GM10248 (cell line): ENCODE measurements at regions not wholly inside any gene's neighbourhood (a gene's known extent, or its start where the extent isn't known, plus 50 kb on each side); places are given as distances from the start of the nearest gene placed in this dataset.
"Not testable (repeated sequence)": the region's sequence is repeated elsewhere in the genome, so short reads cannot be mapped to it uniquely, and the experiment has no call there.

Experiments used
- CTCF ChIA-PET: fragments of 300-600 bp; sonication (Branson Sonifier 250); formaldehyde crosslinking; extraction: SDS; loops from one replicate; lab custom pipeline; 2021; ENCODE audit warnings: antibody characterized with exemption; lab: Yijun Ruan, JAX
- POLR2A ChIA-PET: fragments of 350-650 bp; sonication (Branson Sonifier 250); formaldehyde crosslinking; extraction: SDS; loops from one replicate; lab custom pipeline; 2020; ENCODE audit warnings: antibody characterized with exemption; lab: Yijun Ruan, JAX
- DNase-seq: peaks from one replicate; pipeline ENCODE4 v3.0.0; 2012; ENCODE audit errors: extremely low spot score
- TF ChIP-seq, protein P1 (sequence below): IDR thresholded peaks from 2 replicates; pipeline ENCODE4 v1.5.1; 2012; ENCODE audit warnings: mild to moderate bottlenecking, low read depth; ENCODE audit errors: extremely low read depth, missing control alignments, control extremely low read depth

DNA sequence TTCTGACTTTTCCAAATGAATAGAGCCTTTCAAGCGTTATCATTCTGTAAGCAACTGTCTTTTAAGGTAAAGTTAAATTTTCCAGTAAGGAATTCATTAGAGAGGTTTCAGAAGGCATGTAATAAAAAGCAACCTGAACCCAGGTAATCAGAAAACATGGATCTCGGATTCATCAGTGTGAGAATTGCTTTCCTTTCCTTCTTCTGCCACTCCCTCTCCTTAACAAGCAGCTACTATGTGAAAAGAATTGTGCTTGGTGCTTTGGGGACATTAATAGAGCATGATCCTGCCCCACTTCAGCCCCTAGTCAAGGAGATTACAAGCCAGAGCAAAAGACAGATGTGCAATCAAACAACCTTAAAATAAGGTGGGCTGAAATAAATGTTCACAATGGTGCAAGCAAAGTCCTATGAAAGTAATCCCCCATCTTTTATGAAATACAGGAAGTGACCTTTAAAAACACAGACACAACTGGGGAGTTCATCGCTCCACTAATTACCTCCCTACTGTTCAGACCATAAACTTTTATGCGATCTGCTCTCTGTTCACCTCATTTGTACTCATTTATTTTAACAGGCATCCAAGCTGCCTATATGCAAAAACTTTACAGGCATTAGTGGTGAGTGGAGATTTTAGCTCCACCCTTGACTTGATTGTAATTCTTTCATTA lies 122.9 kb upstream of the RASGEF1B start:
- CTCF ChIA-PET, result no interaction called here
- no peak for DNase-seq
- TF ChIP-seq, protein P1, sequence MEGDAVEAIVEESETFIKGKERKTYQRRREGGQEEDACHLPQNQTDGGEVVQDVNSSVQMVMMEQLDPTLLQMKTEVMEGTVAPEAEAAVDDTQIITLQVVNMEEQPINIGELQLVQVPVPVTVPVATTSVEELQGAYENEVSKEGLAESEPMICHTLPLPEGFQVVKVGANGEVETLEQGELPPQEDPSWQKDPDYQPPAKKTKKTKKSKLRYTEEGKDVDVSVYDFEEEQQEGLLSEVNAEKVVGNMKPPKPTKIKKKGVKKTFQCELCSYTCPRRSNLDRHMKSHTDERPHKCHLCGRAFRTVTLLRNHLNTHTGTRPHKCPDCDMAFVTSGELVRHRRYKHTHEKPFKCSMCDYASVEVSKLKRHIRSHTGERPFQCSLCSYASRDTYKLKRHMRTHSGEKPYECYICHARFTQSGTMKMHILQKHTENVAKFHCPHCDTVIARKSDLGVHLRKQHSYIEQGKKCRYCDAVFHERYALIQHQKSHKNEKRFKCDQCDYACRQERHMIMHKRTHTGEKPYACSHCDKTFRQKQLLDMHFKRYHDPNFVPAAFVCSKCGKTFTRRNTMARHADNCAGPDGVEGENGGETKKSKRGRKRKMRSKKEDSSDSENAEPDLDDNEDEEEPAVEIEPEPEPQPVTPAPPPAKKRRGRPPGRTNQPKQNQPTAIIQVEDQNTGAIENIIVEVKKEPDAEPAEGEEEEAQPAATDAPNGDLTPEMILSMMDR, result no peak
- POLR2A ChIA-PET, result no interaction called here

DNA sequence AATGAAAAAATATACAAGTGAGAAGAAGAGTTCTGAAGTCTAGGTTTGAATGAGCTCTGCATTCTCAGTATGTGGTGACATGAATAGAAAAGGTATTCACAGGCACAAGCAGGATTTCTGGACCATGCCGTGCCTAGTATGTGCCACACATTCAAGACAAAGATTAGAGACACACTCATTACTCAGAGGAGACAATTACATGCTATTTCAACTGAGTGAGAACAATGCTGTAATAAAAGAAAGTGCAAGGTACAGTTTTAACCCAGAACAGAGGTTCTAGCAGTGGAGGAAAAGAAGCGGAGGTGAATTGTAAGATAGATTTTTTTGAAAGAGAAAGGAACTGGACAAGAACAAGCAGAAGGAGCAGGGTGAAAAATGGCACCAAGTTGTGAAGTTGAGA lies 121.0 kb upstream of the RASGEF1B start:
- ChIA-PET POLR2A (no interaction called here), CTCF (no interaction called here)
- no peak for DNase-seq
- TF ChIP-seq, protein P1, result no peak

DNA sequence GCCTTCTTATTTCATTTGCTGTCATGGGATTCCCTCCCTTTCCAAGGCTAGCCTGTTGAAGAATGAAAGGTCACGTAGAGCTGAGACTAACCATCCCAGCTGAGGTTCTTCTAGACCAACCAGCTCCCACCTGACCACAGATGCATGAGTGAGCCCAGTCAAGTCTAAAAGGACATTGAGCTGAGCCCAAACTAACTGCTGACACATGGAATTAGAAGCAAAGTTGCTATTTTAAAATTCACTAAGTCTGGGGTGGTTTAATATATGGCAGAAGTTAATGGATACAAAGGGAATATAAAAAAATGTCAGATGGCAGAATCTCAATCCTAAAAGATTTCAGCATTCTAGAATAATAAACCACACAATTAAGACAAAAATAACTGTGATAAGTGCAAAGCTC lies 118.9 kb upstream of the RASGEF1B start:
- TF ChIP-seq, protein P1, result no peak
- no peak for DNase-seq
- POLR2A ChIA-PET, result no interaction called here
- CTCF ChIA-PET, result interaction anchor here (1.3 to 1.5 kb wide), 4 partner anchors 9 to 18 kb away, joined by 3 to 7 read pairs (median 4); no protein-coding TSS in a partner anchor

- ChIA-PET CTCF (interaction anchor here (1.6 kb wide), 1 partner anchor 9 kb away, joined by 3 read pairs; no protein-coding TSS in a partner anchor), POLR2A (no interaction called here)
- TF ChIP-seq, protein P1, result no peak
- DNase-seq, result no peak
These were observed 117.6 kb upstream of the RASGEF1B start for GRCh38 chr4:81589262-81589661.

DNA sequence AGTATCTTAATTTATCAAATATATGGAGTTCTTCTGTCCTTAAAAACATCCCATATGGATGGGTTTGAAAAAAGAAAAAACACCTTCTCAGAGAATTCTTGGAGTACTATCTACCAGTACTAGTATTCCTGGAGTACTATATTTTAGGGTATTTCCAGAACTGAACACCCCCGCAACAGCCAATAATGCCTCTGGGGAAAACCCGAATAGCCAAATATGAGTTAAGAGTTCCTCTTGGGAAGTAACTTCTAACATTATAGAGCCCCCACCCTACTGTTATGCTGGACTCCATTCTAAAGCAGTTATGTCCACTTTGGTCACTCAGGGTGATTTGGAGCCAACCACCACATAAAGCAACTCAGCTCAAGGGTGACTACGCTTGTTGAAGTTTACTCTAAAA lies 115.0 kb upstream of the RASGEF1B start:
- no peak for DNase-seq
- POLR2A ChIA-PET, result no interaction called here
- TF ChIP-seq, protein P1, result no peak
- CTCF ChIA-PET, result interaction anchor here (1.1 kb wide), 1 partner anchor 9 kb away, joined by 3 read pairs; no protein-coding TSS in a partner anchor

- CTCF ChIA-PET, result interaction anchor here (0.9 to 2.4 kb wide), 2 partner anchors 10 to 22 kb away, joined by 3 to 7 read pairs; no protein-coding TSS in a partner anchor
These were observed 109.3 kb upstream of the RASGEF1B start for GRCh38 chr4:81580994-81581374.

DNA sequence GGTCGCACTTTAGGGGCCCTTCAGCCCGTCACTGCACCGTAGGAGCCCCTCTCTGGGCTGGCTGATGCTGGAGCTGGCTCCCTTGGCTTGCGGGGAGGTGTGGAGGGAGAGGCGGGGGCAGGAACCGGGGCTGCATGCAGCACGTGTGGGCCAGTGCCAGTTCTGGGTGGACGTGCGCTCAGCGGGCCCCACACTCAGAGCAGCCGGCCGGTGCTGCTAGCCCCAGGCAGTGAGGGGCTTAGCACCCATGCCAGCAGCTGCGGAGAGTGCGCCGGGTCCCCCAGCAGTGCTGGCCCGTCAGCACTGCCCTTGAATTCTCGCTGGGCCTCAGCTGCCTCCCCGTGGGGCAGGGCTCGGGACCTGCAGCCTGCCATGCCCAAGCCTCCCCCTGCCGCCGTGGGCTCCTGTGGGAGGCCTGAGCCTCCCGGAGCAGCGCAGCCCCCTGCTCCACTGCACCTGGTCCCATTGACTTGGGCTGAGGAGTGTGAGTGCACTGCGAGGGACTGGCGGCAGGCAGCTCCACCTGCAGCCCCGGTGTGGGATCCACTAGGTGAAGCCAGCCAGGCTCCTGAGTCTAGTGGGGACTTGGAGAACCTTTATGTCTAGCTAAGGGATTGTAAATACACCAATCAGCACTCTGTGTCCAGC lies 108.8 kb upstream of the RASGEF1B start:
- POLR2A ChIA-PET, result no interaction called here
- no peak for DNase-seq
- TF ChIP-seq, protein P1, result no peak
- CTCF ChIA-PET, result interaction anchor here (0.9 to 2.4 kb wide), 3 partner anchors 11 to 21 kb away, joined by 3 to 7 read pairs (median 4); no protein-coding TSS in a partner anchor

More at GRCh38 chr4:81580994-81581374, 109.3 kb upstream of the RASGEF1B start:
- POLR2A ChIA-PET, DNase-seq: not testable (repeated sequence)
